ENCODE measurements at regions not wholly inside any gene's neighbourhood (a gene's known extent, or its start where the extent isn't known, plus 50 kb on each side); places are given as distances from the start of the nearest gene placed in this dataset.

DNA sequence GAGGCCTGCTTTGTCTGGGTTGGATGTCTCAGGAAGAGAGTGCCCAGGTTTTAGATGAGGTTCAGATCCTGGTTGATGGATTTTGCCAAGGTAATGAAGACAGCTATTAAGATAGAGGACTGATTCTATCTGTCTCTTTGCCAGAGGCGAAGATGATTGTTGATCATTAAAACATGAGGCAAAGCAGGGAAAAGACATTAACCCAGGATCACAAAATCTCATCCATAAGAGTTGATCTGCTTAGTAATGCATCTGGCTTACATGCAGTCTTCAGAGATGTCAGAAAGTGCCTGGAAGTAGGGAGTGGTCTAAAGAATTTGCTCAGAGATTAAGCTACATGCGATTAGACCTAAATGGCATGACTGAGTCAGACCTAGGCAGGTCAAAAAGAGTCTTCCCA, 229.6 kb upstream of the PLD5 start:
- Histone ChIP-seq H3K27ac (no peak overlapping the region), H3K9me3 (peaks cover 0 to 14% (median 0%) of the 10 kb centered on the region in 8 donors), H3K27me3 (replicated peaks in 1 of 7) (no peaks in the 10 kb centered on the region), H3K36me3 (no peaks in the 10 kb centered on the region), H3K4me1 (no peaks in the 10 kb centered on the region), H3K4me3 (no peak overlapping the region)
- TF ChIP-seq CTCF (IDR thresholded peaks at IDR 0.05 in 8 of 11, conservative IDR thresholded peaks at IDR 0.05 in 3 of 11) (no peak), POLR2A (IDR thresholded peaks at IDR 0.05) (no peak), POLR2AphosphoS5 (IDR thresholded peaks at IDR 0.05) (no peak)
- 65 to 80% (median 77%) methylated on average over 2 of the region's 2 CpGs for WGBS, 5 donors
- no peak for DNase-seq
- intact Hi-C loops (cut with DNase I; ENCODE audit: low total_unique reads) = no loop called here

DNA sequence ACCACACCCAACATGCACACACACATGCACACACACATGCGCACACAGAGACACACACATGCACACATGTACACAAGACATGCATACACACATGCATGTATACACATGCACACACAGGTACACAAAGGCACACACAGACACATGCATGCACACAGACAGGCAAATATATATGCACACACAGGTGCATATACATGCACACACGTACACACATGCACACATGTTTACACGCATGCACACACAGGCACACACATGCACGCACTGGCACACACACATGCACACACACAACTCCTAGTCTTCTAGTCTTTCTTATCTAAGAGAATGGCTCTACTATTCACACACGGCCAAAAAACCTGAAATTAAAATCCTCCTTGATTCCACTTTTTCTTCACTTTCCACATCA, 222.7 kb upstream of the PLD5 start:
- peaks cover 0 to 5% (median 0%) of the 10 kb centered on the region in 8 donors for H3K9me3 ChIP-seq
- no peak overlapping the region for H3K27ac ChIP-seq
- intact Hi-C loops (cut with DNase I; ENCODE audit: low total_unique reads) = no loop called here
- no peaks in the 10 kb centered on the region for H3K36me3 ChIP-seq
- WGBS, 5 donors = 79 to 88% (median 84%) methylated on average over 5 of the region's 5 CpGs
- H3K4me1 ChIP-seq = no peaks in the 10 kb centered on the region
- H3K4me3 ChIP-seq = no peak overlapping the region
- no peak for DNase-seq
- TF ChIP-seq POLR2A (IDR thresholded peaks at IDR 0.05) (no peak), POLR2AphosphoS5 (IDR thresholded peaks at IDR 0.05) (no peak), CTCF (IDR thresholded peaks at IDR 0.05 in 8 of 11, conservative IDR thresholded peaks at IDR 0.05 in 3 of 11) (no peak)
- H3K27me3 ChIP-seq (replicated peaks in 1 of 7) = no peaks in the 10 kb centered on the region

GRCh38 chr1:242745079-242745478, 220.6 kb upstream of the PLD5 start:
- Histone ChIP-seq H3K4me3 (no peak overlapping the region), H3K27me3 (replicated peaks in 1 of 7) (no peaks in the 10 kb centered on the region), H3K27ac (no peak overlapping the region), H3K9me3 (peaks cover 0 to 15% (median 9%) of the 10 kb centered on the region in 8 donors), H3K36me3 (no peaks in the 10 kb centered on the region), H3K4me1 (no peaks in the 10 kb centered on the region)
- no peak for DNase-seq
- no peak for TF ChIP-seq CTCF (IDR thresholded peaks at IDR 0.05 in 8 of 11, conservative IDR thresholded peaks at IDR 0.05 in 3 of 11)
- TF ChIP-seq POLR2A (IDR thresholded peaks at IDR 0.05) = no peak
- no peak for TF ChIP-seq POLR2AphosphoS5 (IDR thresholded peaks at IDR 0.05)
- intact Hi-C loops (cut with DNase I; ENCODE audit: low total_unique reads) = no loop called here
- WGBS, 5 donors = 67 to 86% (median 74%) methylated on average over 1 of the region's 1 CpG

DNA sequence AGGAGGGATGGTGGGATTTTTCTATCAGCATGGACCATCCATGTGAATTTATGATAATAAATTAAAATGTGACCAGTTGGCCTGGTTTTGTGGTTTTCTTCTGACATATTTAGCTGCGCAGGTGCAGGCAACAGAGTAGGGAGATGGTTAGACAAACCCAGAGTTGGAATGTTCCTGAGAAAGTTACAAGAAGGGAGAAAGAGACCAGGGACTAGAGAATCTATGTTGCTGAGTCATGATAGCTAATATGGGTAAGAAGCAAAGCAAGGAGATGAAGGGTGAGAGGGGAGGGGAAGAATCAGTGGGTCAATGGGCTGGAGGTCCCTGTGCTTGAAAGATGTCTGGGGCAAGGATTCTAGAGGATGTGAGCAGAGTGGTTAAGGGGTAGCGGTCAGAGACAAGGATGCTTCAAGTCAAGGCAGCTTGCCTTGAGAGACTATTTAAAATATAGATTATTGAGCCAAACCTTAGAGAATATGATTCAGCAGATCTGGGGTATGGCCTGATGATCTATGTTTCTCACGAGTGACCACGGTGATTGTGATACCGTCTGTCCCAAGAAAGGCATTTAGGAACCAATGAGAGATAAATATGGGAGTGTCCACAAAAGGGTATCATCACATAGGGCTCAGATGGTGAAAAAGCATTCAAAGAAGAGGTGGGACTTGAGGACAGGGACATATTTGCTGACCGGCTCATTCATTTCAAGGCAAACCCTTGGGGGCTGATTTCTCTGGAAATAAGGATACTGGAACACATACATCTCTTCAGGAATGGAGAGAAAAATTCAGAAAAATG, 219.7 kb upstream of the PLD5 start:
- 83 to 87% (median 86%) methylated on average over 6 of the region's 6 CpGs for WGBS, 5 donors
- H3K4me3 ChIP-seq = no peak overlapping the region
- intact Hi-C loops (cut with DNase I; ENCODE audit: low total_unique reads) = no loop called here
- TF ChIP-seq POLR2AphosphoS5 (IDR thresholded peaks at IDR 0.05) (no peak), CTCF (IDR thresholded peaks at IDR 0.05 in 8 of 11, conservative IDR thresholded peaks at IDR 0.05 in 3 of 11) (no peak), POLR2A (IDR thresholded peaks at IDR 0.05) (no peak)
- H3K9me3 ChIP-seq = peaks cover 0 to 15% (median 9%) of the 10 kb centered on the region in 8 donors
- H3K36me3 ChIP-seq = no peaks in the 10 kb centered on the region
- no peaks in the 10 kb centered on the region for H3K27me3 ChIP-seq (replicated peaks in 1 of 7)
- no peak for DNase-seq
- H3K27ac ChIP-seq = no peak overlapping the region
- H3K4me1 ChIP-seq = no peaks in the 10 kb centered on the region

Data from spleen (tissue), 11 donors.